ENCODE measurements at regions not wholly inside any gene's neighbourhood (a gene's known extent, or its start where the extent isn't known, plus 50 kb on each side); places are given as distances from the start of the nearest gene placed in this dataset.

GRCh38 chr6:130765181-130765727 is 62.0 kb upstream of the SMLR1 start:
- Histone ChIP-seq H3K27me3 (ENCODE audit: control insufficient read depth in 4 of 4, insufficient read depth in 4 of 4, low read length in 3 of 4) (no peaks in the 10 kb centered on the region), H3K36me3 (ENCODE audit: control insufficient read depth in 4 of 4, insufficient read depth in 3 of 4, low read depth in 1 of 4, low read length in 3 of 4) (no peaks in the 10 kb centered on the region), H3K27ac (ENCODE audit: low read depth in 1 of 2, low read length in 2 of 2) (no peak overlapping the region), H3K9me3 (ENCODE audit: control insufficient read depth in 4 of 4, low read length in 3 of 4) (no peaks in the 10 kb centered on the region), H3K9ac (ENCODE audit: low read depth in 1 of 2, low read length in 2 of 2) (no peak overlapping the region), H3K4me3 (ENCODE audit: low read depth in 1 of 3, low read length in 3 of 3) (no peak overlapping the region), H3K4me1 (ENCODE audit: control insufficient read depth in 4 of 4, insufficient read depth in 4 of 4, low read length in 3 of 4) (no peaks in the 10 kb centered on the region)
- no peak for TF ChIP-seq TAF1 (conservative IDR thresholded peaks at IDR 0.05)
- TF ChIP-seq MAX (IDR thresholded peaks at IDR 0.05) = no peak
- no peak for TF ChIP-seq JUND (IDR thresholded peaks at IDR 0.05)
- no peak for TF ChIP-seq FOXA2 (IDR thresholded peaks at IDR 0.05)
- no peak for TF ChIP-seq CTCF (IDR thresholded peaks at IDR 0.05; ENCODE audit: low read depth, low read length, missing input control)
- no peak for TF ChIP-seq RXRA (IDR thresholded peaks at IDR 0.05)
- TF ChIP-seq EGR1 (IDR thresholded peaks at IDR 0.05; ENCODE audit: low read depth in 2 of 2) = no peak
- TF ChIP-seq RAD21 (IDR thresholded peaks at IDR 0.05) = no peak
- no peak for TF ChIP-seq YY1 (IDR thresholded peaks at IDR 0.05)
- TF ChIP-seq FOXA1 (IDR thresholded peaks at IDR 0.05) = no peak
- no peak for TF ChIP-seq SP1 (IDR thresholded peaks at IDR 0.05)
- no peak for TF ChIP-seq HNF4G (IDR thresholded peaks at IDR 0.05)
- no peak for TF ChIP-seq REST (IDR thresholded peaks at IDR 0.05)
- DNase-seq (ENCODE audit: low spot score) = no peak
- 88% methylated on average over 3 of the region's 3 CpGs for WGBS

GRCh38 chr6:130766239-130767144 is 60.7 kb upstream of the SMLR1 start:
- TF ChIP-seq MAX (IDR thresholded peaks at IDR 0.05) (no peak), ATF3 (IDR thresholded peaks at IDR 0.05) (no peak), TAF1 (conservative IDR thresholded peaks at IDR 0.05) (no peak), FOXA1 (IDR thresholded peaks at IDR 0.05) (no peak), RXRA (IDR thresholded peaks at IDR 0.05) (no peak), RAD21 (IDR thresholded peaks at IDR 0.05) (no peak), FOXA2 (IDR thresholded peaks at IDR 0.05) (no peak), ZBTB33 (IDR thresholded peaks at IDR 0.05) (no peak)
- no peak overlapping the region for H3K27ac ChIP-seq (ENCODE audit: low read depth in 1 of 2, low read length in 2 of 2)
- no peaks in the 10 kb centered on the region for H3K27me3 ChIP-seq (ENCODE audit: control insufficient read depth in 4 of 4, insufficient read depth in 4 of 4, low read length in 3 of 4)
- H3K9me3 ChIP-seq (ENCODE audit: control insufficient read depth in 4 of 4, low read length in 3 of 4) = no peaks in the 10 kb centered on the region
- no peak overlapping the region for H3K9ac ChIP-seq (ENCODE audit: low read depth in 1 of 2, low read length in 2 of 2)
- no peaks in the 10 kb centered on the region for H3K36me3 ChIP-seq (ENCODE audit: control insufficient read depth in 4 of 4, insufficient read depth in 3 of 4, low read depth in 1 of 4, low read length in 3 of 4)
- no peak overlapping the region for H3K4me3 ChIP-seq (ENCODE audit: low read depth in 1 of 3, low read length in 3 of 3)
- 78% methylated on average over 7 of the region's 7 CpGs for WGBS
- H3K4me1 ChIP-seq (ENCODE audit: control insufficient read depth in 4 of 4, insufficient read depth in 4 of 4, low read length in 3 of 4) = peaks cover 0 to under 1% (median 0%) of the 10 kb centered on the region in 4 donors
- no peak for DNase-seq (ENCODE audit: low spot score)
